H9 (cell line): ENCODE measurements at regions not wholly inside any gene's neighbourhood (a gene's known extent, or its start where the extent isn't known, plus 50 kb on each side); places are given as distances from the start of the nearest gene placed in this dataset.

Experiments used
- DNase-seq: peaks from one replicate; pipeline ENCODE4 v3.0.0-alpha.2; 2017
- H2AFZ ChIP-seq: one replicate; pipeline ENCODE4 v1.6.1; 2013; ENCODE audit warnings: mild to moderate bottlenecking, low read length, control low read depth, moderate library complexity
- H2AK5ac ChIP-seq: 2 replicates; pipeline ENCODE4 v1.6.1; 2013; ENCODE audit warnings: low read length, control low read depth, mixed read lengths; ENCODE audit not compliant: insufficient read length
- H2BK120ac ChIP-seq: one replicate; pipeline ENCODE4 v1.6.1; 2013; ENCODE audit warnings: low read depth, mild to moderate bottlenecking, low read length, control low read depth, inconsistent platforms; ENCODE audit not compliant: poor library complexity, severe bottlenecking
- H2BK12ac ChIP-seq: 2 replicates; pipeline ENCODE4 v1.6.1; 2013; ENCODE audit warnings: low read length, control low read depth, mixed read lengths, low read depth; ENCODE audit not compliant: insufficient read length
- H2BK15ac ChIP-seq: 2 replicates; pipeline ENCODE4 v1.6.1; 2013; ENCODE audit warnings: low read depth, low read length, control low read depth
- H2BK20ac ChIP-seq: one replicate; pipeline ENCODE4 v1.6.1; 2013; ENCODE audit warnings: low read depth, mild to moderate bottlenecking, low read length, control low read depth, inconsistent platforms; ENCODE audit not compliant: poor library complexity, severe bottlenecking
- H2BK5ac ChIP-seq: 2 replicates; pipeline ENCODE4 v1.6.1; 2013; ENCODE audit warnings: low read length, control low read depth, mixed read lengths; ENCODE audit not compliant: insufficient read length
- H3K14ac ChIP-seq: 2 replicates; pipeline ENCODE4 v1.6.1; 2013; ENCODE audit warnings: low read length, control low read depth; ENCODE audit not compliant: insufficient read depth
- H3K18ac ChIP-seq: 2 replicates; pipeline ENCODE4 v1.6.1; 2013; ENCODE audit warnings: low read depth, mild to moderate bottlenecking, mixed read lengths, low read length, control low read depth; ENCODE audit not compliant: insufficient read length
- H3K23ac ChIP-seq: 2 replicates; pipeline ENCODE4 v1.6.1; 2013; ENCODE audit warnings: low read length, control low read depth, mixed read lengths, low read depth; ENCODE audit not compliant: insufficient read length
- H3K23me2 ChIP-seq: 2 replicates; pipeline ENCODE4 v1.6.1; 2013; ENCODE audit warnings: low read depth, mild to moderate bottlenecking, mixed read lengths, low read length, control low read depth; ENCODE audit not compliant: insufficient read length, poor library complexity, severe bottlenecking
- H3K27ac ChIP-seq: 2 replicates; pipeline ENCODE4 v1.5.1; 2013; ENCODE audit warnings: low read length, control low read depth, mixed read lengths, low read depth; ENCODE audit not compliant: insufficient read length
- H3K27me3 ChIP-seq: 2 replicates; pipeline ENCODE4 v1.6.1; 2013; ENCODE audit warnings: low read length, control low read depth, inconsistent platforms; ENCODE audit not compliant: insufficient read depth
- H3K4ac ChIP-seq: 2 replicates; pipeline ENCODE4 v1.6.1; 2013; ENCODE audit warnings: low read depth, mild to moderate bottlenecking, control low read depth, inconsistent platforms, low read length, moderate library complexity
- H3K4me1 ChIP-seq: 2 replicates; pipeline ENCODE4 v1.6.1; 2013; ENCODE audit warnings: low read length, control low read depth, inconsistent platforms; ENCODE audit not compliant: insufficient read depth
- H3K4me2 ChIP-seq: 2 replicates; pipeline ENCODE4 v1.6.1; 2013; ENCODE audit warnings: low read length, control low read depth, mixed read lengths; ENCODE audit not compliant: insufficient read length, insufficient read depth
- H3K56ac ChIP-seq: 2 replicates; pipeline ENCODE4 v1.6.1; 2013; ENCODE audit warnings: low read depth, mild to moderate bottlenecking, mixed read lengths, low read length, control low read depth; ENCODE audit not compliant: insufficient read length
- H3K79me1 ChIP-seq: 2 replicates; pipeline ENCODE4 v1.6.1; 2013; ENCODE audit warnings: low read depth, mild to moderate bottlenecking, moderate library complexity, low read length, control low read depth, inconsistent platforms; ENCODE audit not compliant: insufficient read depth, poor library complexity, severe bottlenecking
- H3K79me2 ChIP-seq: 2 replicates; pipeline ENCODE4 v1.6.1; 2013; ENCODE audit warnings: low read length, control low read depth, inconsistent platforms; ENCODE audit not compliant: insufficient read depth
- H3K9ac ChIP-seq: 2 replicates; pipeline ENCODE4 v1.6.1; 2013; ENCODE audit warnings: low read length, control low read depth, mixed read lengths; ENCODE audit not compliant: insufficient read length; ENCODE audit errors: extremely low read depth
- H3K9me3 ChIP-seq: one replicate; pipeline ENCODE4 v1.6.1; 2013; ENCODE audit warnings: low read depth, low read length, inconsistent platforms; ENCODE audit not compliant: control insufficient read depth
- H3T11ph ChIP-seq: one replicate; pipeline ENCODE4 v1.6.1; 2013; ENCODE audit warnings: mild to moderate bottlenecking, low read length, control low read depth, inconsistent platforms
- H4K20me1 ChIP-seq: one replicate; pipeline ENCODE4 v1.6.1; 2013; ENCODE audit not compliant: control insufficient read depth, insufficient read length, insufficient read depth
- H4K5ac ChIP-seq: 2 replicates; pipeline ENCODE4 v1.6.1; 2013; ENCODE audit warnings: low read depth, mild to moderate bottlenecking, mixed read lengths, low read length, control low read depth; ENCODE audit not compliant: insufficient read length
- H4K8ac ChIP-seq: replicated peaks from 2 replicates; pipeline ENCODE4 v1.6.1; 2013; ENCODE audit warnings: low read length, control low read depth, mixed read lengths, low read depth; ENCODE audit not compliant: insufficient read length
- H4K91ac ChIP-seq: 2 replicates; pipeline ENCODE4 v1.6.1; 2013; ENCODE audit warnings: low read depth, mild to moderate bottlenecking, moderate library complexity, mixed read lengths, low read length, control low read depth; ENCODE audit not compliant: insufficient read length
- H3K27ac Mint-ChIP-seq, 3 experiments: 2 replicates in 2 of 3; 3 replicates in 1 of 3; pipeline ENCODE4 v1.8.0; 2020 to 2021; ENCODE audit warnings: mixed read lengths in 3 of 3, mild to moderate bottlenecking in 1 of 3, moderate library complexity in 1 of 3
- H3K27me3 Mint-ChIP-seq: 2 replicates; pipeline ENCODE4 v1.8.0; 2021; ENCODE audit warnings: low read depth, mild to moderate bottlenecking, moderate library complexity, mixed read lengths
- H3K36me3 Mint-ChIP-seq, 3 experiments: 2 replicates in 2 of 3; 3 replicates in 1 of 3; pipeline ENCODE4 v1.8.0; 2020 to 2021; ENCODE audit warnings: low read depth in 3 of 3, mixed read lengths in 3 of 3; ENCODE audit not compliant: insufficient read depth in 1 of 3
- H3K4me1 Mint-ChIP-seq, 2 experiments: 2 replicates each; pipeline ENCODE4 v1.8.0; 2020; ENCODE audit warnings: mixed read lengths in 2 of 2
- H3K4me3 Mint-ChIP-seq, 2 experiments: 2 replicates in 1 of 2; 3 replicates in 1 of 2; pipeline ENCODE4 v1.8.0; 2020 to 2021; ENCODE audit warnings: mild to moderate bottlenecking in 2 of 2, mixed read lengths in 2 of 2, moderate library complexity in 1 of 2
- H3K9me3 Mint-ChIP-seq, 2 experiments: 2 replicates in 1 of 2; 3 replicates in 1 of 2; pipeline ENCODE4 v1.8.0; 2020; ENCODE audit warnings: mild to moderate bottlenecking in 2 of 2, mixed read lengths in 2 of 2, moderate library complexity in 1 of 2
- WGBS: extraction: QIAGEN DNeasy Blood & Tissue Kit; methylation state at CpG from one replicate; pipeline ENCODE4 v1.1.7; 2013; ENCODE audit warnings: missing lambda C conversion rate, low lambda C conversion rate, mixed read lengths; ENCODE audit not compliant: insufficient read length; ENCODE audit errors: extremely low coverage; 5-methylcytosine and 5-hydroxymethylcytosine counted together
- TF ChIP-seq, protein P1 (sequence below): fragments of 200-600 bp; sonication (generic); conservative IDR thresholded peaks from 3 replicates; pipeline ENCODE4 v1.8.0; 2021; ENCODE audit warnings: antibody characterized with exemption, mild to moderate bottlenecking

GRCh38 chrX:13103914-13104274, 59.5 kb upstream of the FAM9C start:
- WGBS = no CpG with 5 or more reads among the region's 2 CpGs
- H3K4me1 Mint-ChIP-seq = peaks cover 3 to 4% of the 10 kb centered on the region in 2 experiments; a peak in 2 of 4 replicates

More at GRCh38 chrX:13103914-13104274, 59.5 kb upstream of the FAM9C start:
- Histone ChIP-seq H4K20me1 (no peaks in the 10 kb centered on the region), H3K27ac (no peak overlapping the region), H3K9ac (no peak overlapping the region), H4K91ac (no peak overlapping the region), H2BK20ac (no peak overlapping the region), H3K4ac (no peak overlapping the region), H3K9me3 (no peaks in the 10 kb centered on the region), H3K4me1 (no peaks in the 10 kb centered on the region), H2AFZ (no peak overlapping the region), H3K4me2 (no peak overlapping the region), H3K14ac (no peak overlapping the region), H3K18ac (no peak overlapping the region), H4K5ac (no peak overlapping the region), H3K23ac (no peak overlapping the region), H3K23me2 (no peaks in the 10 kb centered on the region), H3T11ph (no peak overlapping the region), H2BK5ac (no peak overlapping the region), H2AK5ac (no peak overlapping the region), H3K27me3 (no peaks in the 10 kb centered on the region), H2BK15ac (no peak overlapping the region), H2BK120ac (no peak overlapping the region), H3K79me1 (no peaks in the 10 kb centered on the region), H2BK12ac (no peak overlapping the region), H3K56ac (no peak overlapping the region), H3K79me2 (no peaks in the 10 kb centered on the region), H4K8ac (no peak overlapping the region)
- Mint-ChIP-seq H3K36me3 (peaks cover 0 to 3% (median 0%) of the 10 kb centered on the region in 3 experiments; a peak in 1 of 7 replicates), H3K27me3 (no peaks in the 10 kb centered on the region), H3K27ac (no peak overlapping the region), H3K9me3 (peaks cover 50 to 72% of the 10 kb centered on the region in 2 experiments), H3K4me3 (no peak overlapping the region)
- TF ChIP-seq, protein P1, sequence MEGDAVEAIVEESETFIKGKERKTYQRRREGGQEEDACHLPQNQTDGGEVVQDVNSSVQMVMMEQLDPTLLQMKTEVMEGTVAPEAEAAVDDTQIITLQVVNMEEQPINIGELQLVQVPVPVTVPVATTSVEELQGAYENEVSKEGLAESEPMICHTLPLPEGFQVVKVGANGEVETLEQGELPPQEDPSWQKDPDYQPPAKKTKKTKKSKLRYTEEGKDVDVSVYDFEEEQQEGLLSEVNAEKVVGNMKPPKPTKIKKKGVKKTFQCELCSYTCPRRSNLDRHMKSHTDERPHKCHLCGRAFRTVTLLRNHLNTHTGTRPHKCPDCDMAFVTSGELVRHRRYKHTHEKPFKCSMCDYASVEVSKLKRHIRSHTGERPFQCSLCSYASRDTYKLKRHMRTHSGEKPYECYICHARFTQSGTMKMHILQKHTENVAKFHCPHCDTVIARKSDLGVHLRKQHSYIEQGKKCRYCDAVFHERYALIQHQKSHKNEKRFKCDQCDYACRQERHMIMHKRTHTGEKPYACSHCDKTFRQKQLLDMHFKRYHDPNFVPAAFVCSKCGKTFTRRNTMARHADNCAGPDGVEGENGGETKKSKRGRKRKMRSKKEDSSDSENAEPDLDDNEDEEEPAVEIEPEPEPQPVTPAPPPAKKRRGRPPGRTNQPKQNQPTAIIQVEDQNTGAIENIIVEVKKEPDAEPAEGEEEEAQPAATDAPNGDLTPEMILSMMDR = no peak
- no peak for DNase-seq
